T-helper 1 cell treated with Interleukin-12 subunit alpha and Interleukin-12 subunit beta and Interleukin-4 antibody, amounts not matched to agents 30 μg/mL and 1 μg/mL, for 36 hours (primary cell): ENCODE measurements at regions not wholly inside any gene's neighbourhood (a gene's known extent, or its start where the extent isn't known, plus 50 kb on each side); places are given as distances from the start of the nearest gene placed in this dataset.
"Not testable (repeated sequence)": the region's sequence is repeated elsewhere in the genome, so short reads cannot be mapped to it uniquely, and the experiment has no call there.

ENCODE experiments used
- H3K27ac Mint-ChIP-seq: one replicate; pipeline ENCODE4 v1.8.0; 2021; ENCODE audit warnings: mild to moderate bottlenecking, mixed read lengths
- H3K27me3 Mint-ChIP-seq: one replicate; pipeline ENCODE4 v1.8.0; 2021; ENCODE audit warnings: low read depth, mixed read lengths
- H3K36me3 Mint-ChIP-seq: one replicate; pipeline ENCODE4 v1.8.0; 2021; ENCODE audit warnings: low read depth, mixed read lengths
- H3K4me1 Mint-ChIP-seq: one replicate; pipeline ENCODE4 v1.8.0; 2021; ENCODE audit warnings: low read depth, mixed read lengths
- H3K4me3 Mint-ChIP-seq: one replicate; pipeline ENCODE4 v1.8.0; 2021; ENCODE audit warnings: mild to moderate bottlenecking, moderate library complexity, mixed read lengths
- H3K9me3 Mint-ChIP-seq: one replicate; pipeline ENCODE4 v1.8.0; 2021; ENCODE audit warnings: mixed read lengths

GRCh38 chr3:124640635-124641306, 89.5 kb upstream of the UMPS start:
- H3K4me3 Mint-ChIP-seq = no peak overlapping the region
- no peaks in the 10 kb centered on the region for H3K9me3 Mint-ChIP-seq
- peaks cover 23% of the 10 kb centered on the region for H3K4me1 Mint-ChIP-seq
- H3K27me3 Mint-ChIP-seq = peaks cover 71% of the 10 kb centered on the region
- peaks cover 1% of the 10 kb centered on the region for H3K36me3 Mint-ChIP-seq
- H3K27ac Mint-ChIP-seq = no peak overlapping the region

- Mint-ChIP-seq H3K4me1 (peaks cover 13% of the 10 kb centered on the region), H3K27me3 (peaks cover 63% of the 10 kb centered on the region), H3K27ac (no peak overlapping the region), H3K4me3 (no peak overlapping the region), H3K9me3 (no peaks in the 10 kb centered on the region), H3K36me3 (peaks cover 1% of the 10 kb centered on the region)
Observed at GRCh38 chr3:124643453-124643852, 86.8 kb upstream of the UMPS start.

- not testable (repeated sequence) for H3K4me3 Mint-ChIP-seq, H3K27ac Mint-ChIP-seq, H3K9me3 Mint-ChIP-seq, H3K4me1 Mint-ChIP-seq, H3K36me3 Mint-ChIP-seq
- peaks cover 74% of the 10 kb centered on the region for H3K27me3 Mint-ChIP-seq
Observed at GRCh38 chr3:124646186-124646585, 84.1 kb upstream of the UMPS start.

- no peaks in the 10 kb centered on the region for H3K9me3 Mint-ChIP-seq
- no peak overlapping the region for H3K27ac Mint-ChIP-seq
- no peak overlapping the region for H3K4me3 Mint-ChIP-seq
- H3K36me3 Mint-ChIP-seq = peaks cover 1% of the 10 kb centered on the region
- peaks cover 8% of the 10 kb centered on the region for H3K4me1 Mint-ChIP-seq
- H3K27me3 Mint-ChIP-seq = peaks cover 66% of the 10 kb centered on the region
Observed at GRCh38 chr3:124648551-124648950, 81.7 kb upstream of the UMPS start.

GRCh38 chr3:124650798-124651197, 79.5 kb upstream of the UMPS start:
- Mint-ChIP-seq H3K27ac (no peak overlapping the region), H3K9me3 (no peaks in the 10 kb centered on the region), H3K4me3 (no peak overlapping the region)

GRCh38 chr3:124651416-124651815, 78.8 kb upstream of the UMPS start:
- H3K4me3 Mint-ChIP-seq, H3K9me3 Mint-ChIP-seq, H3K36me3 Mint-ChIP-seq, H3K4me1 Mint-ChIP-seq, H3K27ac Mint-ChIP-seq: not testable (repeated sequence)
- peaks cover 58% of the 10 kb centered on the region for H3K27me3 Mint-ChIP-seq

More at GRCh38 chr3:124650798-124651197, 79.5 kb upstream of the UMPS start:
- Mint-ChIP-seq H3K27me3 (peaks cover 58% of the 10 kb centered on the region), H3K36me3 (no peaks in the 10 kb centered on the region), H3K4me1 (peaks cover 8% of the 10 kb centered on the region)

- H3K9me3 Mint-ChIP-seq = no peaks in the 10 kb centered on the region
- no peaks in the 10 kb centered on the region for H3K36me3 Mint-ChIP-seq
- H3K4me3 Mint-ChIP-seq = no peak overlapping the region
- H3K27ac Mint-ChIP-seq = no peak overlapping the region
- peaks cover 8% of the 10 kb centered on the region for H3K4me1 Mint-ChIP-seq
- peaks cover 59% of the 10 kb centered on the region for H3K27me3 Mint-ChIP-seq
Observed at GRCh38 chr3:124652009-124652408, 78.2 kb upstream of the UMPS start.

GRCh38 chr3:124653071-124653796, 77.0 kb upstream of the UMPS start:
- no peak overlapping the region for H3K4me3 Mint-ChIP-seq
- peaks cover 8% of the 10 kb centered on the region for H3K4me1 Mint-ChIP-seq
- no peak overlapping the region for H3K27ac Mint-ChIP-seq
- H3K36me3 Mint-ChIP-seq = no peaks in the 10 kb centered on the region
- H3K27me3 Mint-ChIP-seq = peaks cover 53% of the 10 kb centered on the region
- no peaks in the 10 kb centered on the region for H3K9me3 Mint-ChIP-seq

- no peak overlapping the region for H3K27ac Mint-ChIP-seq
- no peak overlapping the region for H3K4me3 Mint-ChIP-seq
- peaks cover 8% of the 10 kb centered on the region for H3K4me1 Mint-ChIP-seq
- H3K27me3 Mint-ChIP-seq = peaks cover 46% of the 10 kb centered on the region
- no peaks in the 10 kb centered on the region for H3K36me3 Mint-ChIP-seq
- no peaks in the 10 kb centered on the region for H3K9me3 Mint-ChIP-seq
Observed at GRCh38 chr3:124653797-124654469, 76.3 kb upstream of the UMPS start.

- H3K27me3 Mint-ChIP-seq = peaks cover 41% of the 10 kb centered on the region
- no peaks in the 10 kb centered on the region for H3K9me3 Mint-ChIP-seq
- H3K27ac Mint-ChIP-seq = no peak overlapping the region
- H3K36me3 Mint-ChIP-seq = no peaks in the 10 kb centered on the region
- H3K4me3 Mint-ChIP-seq = no peak overlapping the region
- peaks cover 8% of the 10 kb centered on the region for H3K4me1 Mint-ChIP-seq
Observed at GRCh38 chr3:124654470-124654845, 75.8 kb upstream of the UMPS start.

GRCh38 chr3:124656531-124656930, 73.7 kb upstream of the UMPS start:
- Mint-ChIP-seq H3K4me3 (no peak overlapping the region), H3K9me3 (no peaks in the 10 kb centered on the region), H3K27me3 (peaks cover 29% of the 10 kb centered on the region), H3K27ac (no peak overlapping the region), H3K4me1 (no peaks in the 10 kb centered on the region), H3K36me3 (no peaks in the 10 kb centered on the region)

- no peaks in the 10 kb centered on the region for H3K36me3 Mint-ChIP-seq
- H3K9me3 Mint-ChIP-seq = no peaks in the 10 kb centered on the region
- no peak overlapping the region for H3K4me3 Mint-ChIP-seq
- peaks cover 34% of the 10 kb centered on the region for H3K27me3 Mint-ChIP-seq
- H3K4me1 Mint-ChIP-seq = no peaks in the 10 kb centered on the region
- no peak overlapping the region for H3K27ac Mint-ChIP-seq
Observed at GRCh38 chr3:124657138-124657537, 73.1 kb upstream of the UMPS start.

- no peaks in the 10 kb centered on the region for H3K36me3 Mint-ChIP-seq
- H3K4me3 Mint-ChIP-seq = no peak overlapping the region
- no peaks in the 10 kb centered on the region for H3K4me1 Mint-ChIP-seq
- no peak overlapping the region for H3K27ac Mint-ChIP-seq
- H3K27me3 Mint-ChIP-seq = peaks cover 35% of the 10 kb centered on the region
- H3K9me3 Mint-ChIP-seq = no peaks in the 10 kb centered on the region
Observed at GRCh38 chr3:124658270-124658669, 72.0 kb upstream of the UMPS start.

- H3K27ac Mint-ChIP-seq = no peak overlapping the region
- H3K4me3 Mint-ChIP-seq = no peak overlapping the region
- H3K9me3 Mint-ChIP-seq = no peaks in the 10 kb centered on the region
- no peaks in the 10 kb centered on the region for H3K4me1 Mint-ChIP-seq
- peaks cover 36% of the 10 kb centered on the region for H3K27me3 Mint-ChIP-seq
- H3K36me3 Mint-ChIP-seq = no peaks in the 10 kb centered on the region
Observed at GRCh38 chr3:124659175-124659574, 71.1 kb upstream of the UMPS start.

GRCh38 chr3:124660599-124660998, 69.7 kb upstream of the UMPS start:
- Mint-ChIP-seq H3K9me3 (no peaks in the 10 kb centered on the region), H3K4me1 (no peaks in the 10 kb centered on the region), H3K36me3 (no peaks in the 10 kb centered on the region), H3K4me3 (no peak overlapping the region), H3K27me3 (peaks cover 29% of the 10 kb centered on the region), H3K27ac (no peak overlapping the region)
